ENCODE measurements at regions not wholly inside any gene's neighbourhood (a gene's known extent, or its start where the extent isn't known, plus 50 kb on each side); places are given as distances from the start of the nearest gene placed in this dataset.

DNA sequence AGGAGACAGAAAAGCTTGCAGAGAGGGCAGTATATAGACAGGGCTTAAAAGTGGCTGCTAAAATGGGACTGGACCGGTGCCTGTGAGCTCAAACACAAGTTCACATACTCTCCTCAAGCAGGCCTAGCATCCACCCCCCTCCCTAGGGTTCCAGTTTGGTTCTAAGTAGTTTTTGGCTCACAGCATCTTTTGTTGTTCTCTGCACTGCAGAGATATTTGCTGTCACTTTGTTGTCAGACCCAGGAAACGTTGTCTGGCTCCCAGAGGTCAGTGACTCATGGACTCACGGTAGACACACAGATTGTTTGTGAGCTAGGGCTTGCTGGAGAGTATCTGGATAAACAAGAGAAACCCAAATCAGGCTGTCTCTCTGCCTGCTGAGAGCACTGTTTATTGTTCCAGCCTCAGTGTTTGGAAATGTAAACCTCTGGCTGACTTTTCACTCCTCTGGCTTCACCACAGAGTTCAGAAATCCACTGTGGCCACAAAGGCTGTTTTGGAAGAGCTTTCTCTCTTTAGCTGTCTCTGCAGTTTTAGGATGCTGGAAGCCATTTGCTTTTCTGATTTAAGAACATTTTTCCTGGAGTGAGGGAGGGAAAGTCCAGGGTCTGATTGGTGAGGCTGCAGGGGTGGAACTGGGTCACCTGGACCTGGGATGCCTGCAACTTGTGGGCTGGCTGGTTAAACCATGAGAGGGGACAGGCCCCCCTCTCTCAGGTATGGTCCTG is 303.7 kb upstream of the PLET1 start:
- TF ChIP-seq CTCF (IDR thresholded peaks at IDR 0.05): no peak
- no peak for TF ChIP-seq POLR2A (IDR thresholded peaks at IDR 0.05)
